Activated naive CD4-positive, alpha-beta T cell treated with anti-CD3 and anti-CD28 coated beads, Interleukin-2, amount 50 U/mL, for 16 hours (primary cell): ENCODE measurements at regions not wholly inside any gene's neighbourhood (a gene's known extent, or its start where the extent isn't known, plus 50 kb on each side); places are given as distances from the start of the nearest gene placed in this dataset.
"Not testable (repeated sequence)": the region's sequence is repeated elsewhere in the genome, so short reads cannot be mapped to it uniquely, and the experiment has no call there.

Experiments
- DNase-seq: peaks from one replicate; pipeline ENCODE4 v3.0.0-alpha.2; 2020

- no peak for DNase-seq
These were observed 191.4 kb downstream of the TMEM167A start for GRCh38 chr5:82885627-82886389.

- no peak for DNase-seq
These were observed 192.2 kb downstream of the TMEM167A start for GRCh38 chr5:82884821-82885471.

DNA sequence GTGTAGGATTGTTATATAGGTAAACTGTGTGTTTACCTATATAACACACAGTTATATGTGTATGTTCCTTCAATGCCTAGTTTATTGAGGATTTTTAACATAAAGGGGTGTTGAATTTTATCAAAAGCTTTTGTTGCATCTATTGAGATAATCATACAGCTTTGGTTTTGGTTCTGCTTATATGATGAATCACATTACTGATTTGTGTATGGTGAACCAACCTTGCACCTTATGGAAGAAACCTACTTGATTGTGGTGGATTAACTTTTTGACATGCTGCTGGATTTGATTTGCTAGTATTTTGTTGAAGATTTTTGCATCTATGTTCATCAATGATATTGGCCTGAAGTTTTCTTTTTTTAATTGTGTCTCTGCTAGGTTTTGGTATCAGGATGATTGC, 194.9 kb downstream of the TMEM167A start:
- no peak for DNase-seq

- no peak for DNase-seq
These were observed 195.5 kb downstream of the TMEM167A start for GRCh38 chr5:82881571-82882174.

DNA sequence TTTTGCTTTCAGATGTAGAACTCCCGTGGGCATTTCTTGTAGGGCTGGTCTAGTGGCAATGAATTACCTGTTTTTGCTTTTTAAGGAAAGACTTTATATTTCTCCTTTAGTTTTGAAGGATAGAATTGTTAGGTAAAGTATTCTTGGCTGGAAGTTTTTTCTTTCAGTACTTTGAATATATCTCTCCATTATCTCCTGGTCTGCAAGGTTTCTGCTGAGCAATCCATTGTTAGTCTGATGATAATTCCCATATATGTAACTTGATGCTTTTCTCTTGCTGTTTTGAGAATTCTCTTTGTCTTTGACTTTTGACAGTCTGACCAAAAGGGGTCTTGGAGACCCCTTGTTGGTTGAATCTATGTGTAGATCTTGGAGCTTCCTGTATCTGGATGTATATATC, 198.1 kb downstream of the TMEM167A start:
- DNase-seq = no peak

DNA sequence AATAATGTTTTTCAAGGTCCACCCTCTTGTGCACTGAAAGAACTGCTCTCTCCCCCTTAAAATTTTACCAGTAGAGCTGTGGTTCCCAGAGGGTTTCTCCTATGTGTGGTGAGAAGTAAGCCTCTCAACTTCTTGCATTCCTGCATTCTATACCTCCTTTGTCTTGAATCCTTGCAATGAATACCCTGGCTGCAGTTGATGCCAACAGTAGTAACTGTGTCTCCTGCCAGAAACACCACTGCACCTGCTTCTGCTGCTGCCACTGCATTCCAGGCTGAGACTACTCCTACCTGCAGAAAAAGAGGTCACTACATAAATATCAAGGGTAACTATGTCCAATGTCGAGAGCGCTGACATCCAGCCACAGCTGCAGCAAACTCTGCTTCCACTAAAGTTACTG, 203.7 kb downstream of the TMEM167A start:
- no peak for DNase-seq

- DNase-seq = not testable (repeated sequence)
These were observed 204.6 kb downstream of the TMEM167A start for GRCh38 chr5:82872321-82873288.

DNA sequence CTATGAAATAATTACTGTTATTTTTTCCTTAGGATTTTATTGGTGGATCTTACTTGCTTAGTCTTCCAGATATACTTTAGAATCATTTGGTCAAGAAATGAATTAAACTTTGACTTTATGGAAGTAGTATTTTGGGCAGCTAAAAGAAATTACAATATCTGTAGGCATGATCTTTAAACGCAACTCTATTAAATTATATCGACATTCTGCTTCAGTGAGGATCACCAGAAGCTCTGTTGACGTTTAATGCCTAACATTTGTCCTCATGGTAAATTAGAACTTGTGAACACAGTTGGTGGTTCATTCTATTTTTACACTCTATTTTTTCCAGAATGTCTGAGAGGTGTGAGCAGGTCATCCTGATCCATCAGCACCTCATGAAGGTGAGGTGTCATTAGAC, 211.6 kb downstream of the TMEM167A start:
- DNase-seq = no peak

GRCh38 chr5:82863266-82863665, 213.9 kb downstream of the TMEM167A start:
- DNase-seq = no peak

DNA sequence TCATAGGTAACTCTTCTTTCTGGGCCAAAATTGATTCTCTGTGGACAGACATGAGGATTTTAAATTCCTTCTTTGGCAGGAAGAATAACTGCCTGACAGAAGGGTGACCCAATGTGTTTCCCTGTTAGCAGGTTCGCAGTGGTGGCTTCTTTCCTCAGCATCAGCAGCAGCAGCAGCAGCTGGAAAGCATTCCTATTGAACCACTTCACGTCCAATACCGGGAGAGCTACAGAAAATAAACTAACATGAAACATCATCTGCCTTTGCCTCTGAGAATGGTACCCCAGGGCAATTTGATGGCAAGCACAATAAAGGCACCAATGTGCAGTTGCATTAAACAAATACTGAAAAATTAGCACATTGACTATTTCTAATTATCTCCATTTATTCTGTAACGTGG, 214.5 kb downstream of the TMEM167A start:
- DNase-seq = no peak

DNA sequence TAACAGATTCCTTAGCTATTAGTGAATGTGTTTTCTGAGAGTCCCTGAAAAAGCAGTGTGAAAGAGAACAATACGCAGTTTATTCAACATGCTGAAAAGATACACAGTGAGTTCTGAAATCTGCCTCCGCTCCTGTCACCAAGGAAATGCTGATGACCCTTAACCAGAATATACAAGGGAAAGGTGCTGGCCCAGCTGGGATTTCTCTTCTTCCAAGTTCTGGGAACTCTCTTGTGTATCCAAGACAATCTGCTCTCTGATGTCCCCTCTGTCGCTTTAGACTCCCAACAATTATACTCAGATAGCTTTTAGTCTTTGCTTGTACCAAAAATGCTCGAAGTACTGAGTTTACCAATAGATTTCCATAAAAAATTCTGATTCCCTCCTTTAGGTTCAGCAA, 214.9 kb downstream of the TMEM167A start:
- no peak for DNase-seq

DNA sequence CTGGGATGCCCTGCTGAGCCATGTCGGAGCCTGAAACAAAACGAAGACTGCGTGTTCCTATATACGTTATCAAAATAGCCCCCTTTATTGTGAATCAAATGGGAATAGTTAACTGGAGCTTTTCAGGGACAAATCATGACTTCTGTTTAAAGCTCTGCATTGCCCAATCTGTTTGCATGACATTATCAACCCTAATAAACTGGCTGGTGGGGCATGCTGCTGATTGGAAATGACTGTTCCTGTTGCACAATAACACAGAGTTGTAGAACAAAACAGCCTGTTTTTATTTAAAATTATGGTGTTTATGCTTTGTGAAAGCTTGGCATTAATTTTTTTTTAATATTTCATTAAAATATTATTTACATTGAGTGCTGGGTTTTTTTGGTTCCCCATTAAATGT, 215.5 kb downstream of the TMEM167A start:
- no peak for DNase-seq

DNA sequence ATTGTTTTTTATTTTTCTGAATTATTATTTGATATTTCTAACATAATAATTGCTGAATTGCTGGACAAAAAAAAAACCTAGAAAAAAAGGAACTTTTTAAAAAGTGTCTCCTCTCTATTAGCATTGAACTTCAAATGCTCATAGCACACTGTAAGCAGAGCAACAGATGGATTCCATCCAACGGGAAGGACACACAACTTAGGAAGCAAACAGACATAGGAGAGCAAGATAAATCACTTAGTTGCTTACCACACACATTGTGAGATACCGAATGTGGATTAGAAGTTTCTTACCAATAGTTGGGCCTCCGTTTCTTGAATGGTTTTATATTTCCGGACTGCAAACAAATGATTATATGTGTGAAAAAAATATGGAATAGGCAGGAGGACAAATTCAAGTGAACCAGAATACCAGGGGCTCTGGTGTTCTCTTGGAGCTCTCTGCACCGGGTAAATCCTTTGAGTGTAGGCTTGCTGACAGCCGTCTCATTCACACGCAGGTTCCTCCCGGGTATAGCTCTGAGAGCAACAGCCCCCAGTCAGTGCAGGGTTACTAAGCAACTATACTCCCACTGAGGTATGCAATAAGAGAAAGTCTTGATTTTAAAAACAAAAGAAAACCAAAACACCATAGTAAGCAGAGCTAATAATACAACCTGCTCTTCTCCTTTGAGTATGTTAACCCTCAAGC, 217.6 kb downstream of the TMEM167A start:
- DNase-seq = no peak

GRCh38 chr5:82858151-82859025, 218.8 kb downstream of the TMEM167A start:
- no peak for DNase-seq

- no peak for DNase-seq
These were observed 221.2 kb downstream of the TMEM167A start for GRCh38 chr5:82855893-82856550.

GRCh38 chr5:82854956-82855355, 222.2 kb downstream of the TMEM167A start:
- DNase-seq = no peak

GRCh38 chr5:82851471-82851870, 225.7 kb downstream of the TMEM167A start:
- no peak for DNase-seq

DNA sequence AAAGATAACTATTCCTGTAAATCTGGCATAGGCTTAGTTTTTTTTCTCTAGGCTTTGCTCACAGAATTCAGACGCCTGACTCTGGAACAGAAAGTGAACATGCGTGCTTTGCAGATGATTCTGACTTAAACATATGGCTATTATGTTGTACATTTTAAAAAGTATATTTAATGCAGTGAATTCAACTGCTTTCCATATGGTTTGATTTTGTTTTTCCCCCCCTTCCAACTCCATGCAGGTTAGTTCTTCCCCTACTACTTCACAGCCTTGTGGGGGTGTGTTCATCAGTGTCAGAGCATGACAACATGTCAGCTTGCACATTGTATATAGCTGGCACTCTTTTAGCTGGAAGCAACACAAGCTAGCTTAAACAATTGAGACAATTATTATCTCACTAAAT, 226.8 kb downstream of the TMEM167A start:
- DNase-seq = no peak

DNA sequence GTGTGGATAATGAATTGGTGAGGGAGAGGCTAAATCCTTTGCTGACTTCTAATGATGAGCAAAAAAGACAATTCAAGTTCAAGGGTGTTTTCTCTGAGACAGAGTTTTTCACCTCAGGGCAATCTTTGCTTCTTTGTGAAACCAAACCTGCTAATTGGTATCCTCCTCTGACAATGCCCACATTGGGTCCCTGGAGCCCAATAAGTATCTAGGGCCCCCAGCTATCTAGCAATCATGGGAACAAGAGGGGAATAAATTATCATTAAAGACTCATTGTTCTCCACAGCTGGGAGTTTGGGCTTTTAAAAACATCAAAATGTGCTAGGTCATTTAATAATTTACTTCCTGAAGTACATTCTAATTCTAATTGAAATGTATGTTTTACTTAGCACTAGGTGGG, 227.3 kb downstream of the TMEM167A start:
- no peak for DNase-seq

DNA sequence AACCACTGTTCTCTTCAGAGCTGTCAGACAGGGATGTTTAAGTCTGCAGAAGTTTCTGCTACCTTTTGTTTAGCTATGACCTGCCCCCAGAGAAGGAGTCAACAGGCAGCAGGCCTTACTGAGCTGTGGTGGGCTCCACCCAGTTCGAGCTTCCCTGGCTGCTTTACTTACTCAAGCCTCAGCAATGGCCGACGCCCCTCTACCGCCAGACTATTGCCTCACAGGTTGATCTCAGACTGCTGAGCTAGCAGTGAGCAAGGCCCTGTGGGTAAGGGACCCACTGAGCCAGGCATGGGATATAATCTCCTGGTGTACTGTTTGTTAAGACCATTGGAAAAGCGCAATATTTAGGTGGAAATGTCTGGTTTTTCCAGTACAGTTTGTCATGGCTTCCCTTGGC, 229.6 kb downstream of the TMEM167A start:
- no peak for DNase-seq

- DNase-seq = no peak
These were observed 237.3 kb downstream of the TMEM167A start for GRCh38 chr5:82839881-82840280.
